GM10248 (cell line): ENCODE measurements at regions not wholly inside any gene's neighbourhood (a gene's known extent, or its start where the extent isn't known, plus 50 kb on each side); places are given as distances from the start of the nearest gene placed in this dataset.

Source experiments
- CTCF ChIA-PET: fragments of 300-600 bp; sonication (Branson Sonifier 250); formaldehyde crosslinking; extraction: SDS; loops from one replicate; lab custom pipeline; 2021; ENCODE audit warnings: antibody characterized with exemption; lab: Yijun Ruan, JAX
- POLR2A ChIA-PET: fragments of 350-650 bp; sonication (Branson Sonifier 250); formaldehyde crosslinking; extraction: SDS; loops from one replicate; lab custom pipeline; 2020; ENCODE audit warnings: antibody characterized with exemption; lab: Yijun Ruan, JAX
- DNase-seq: peaks from one replicate; pipeline ENCODE4 v3.0.0; 2012; ENCODE audit errors: extremely low spot score
- TF ChIP-seq, protein P1 (sequence below): IDR thresholded peaks from 2 replicates; pipeline ENCODE4 v1.5.1; 2012; ENCODE audit warnings: mild to moderate bottlenecking, low read depth; ENCODE audit errors: extremely low read depth, missing control alignments, control extremely low read depth

DNA sequence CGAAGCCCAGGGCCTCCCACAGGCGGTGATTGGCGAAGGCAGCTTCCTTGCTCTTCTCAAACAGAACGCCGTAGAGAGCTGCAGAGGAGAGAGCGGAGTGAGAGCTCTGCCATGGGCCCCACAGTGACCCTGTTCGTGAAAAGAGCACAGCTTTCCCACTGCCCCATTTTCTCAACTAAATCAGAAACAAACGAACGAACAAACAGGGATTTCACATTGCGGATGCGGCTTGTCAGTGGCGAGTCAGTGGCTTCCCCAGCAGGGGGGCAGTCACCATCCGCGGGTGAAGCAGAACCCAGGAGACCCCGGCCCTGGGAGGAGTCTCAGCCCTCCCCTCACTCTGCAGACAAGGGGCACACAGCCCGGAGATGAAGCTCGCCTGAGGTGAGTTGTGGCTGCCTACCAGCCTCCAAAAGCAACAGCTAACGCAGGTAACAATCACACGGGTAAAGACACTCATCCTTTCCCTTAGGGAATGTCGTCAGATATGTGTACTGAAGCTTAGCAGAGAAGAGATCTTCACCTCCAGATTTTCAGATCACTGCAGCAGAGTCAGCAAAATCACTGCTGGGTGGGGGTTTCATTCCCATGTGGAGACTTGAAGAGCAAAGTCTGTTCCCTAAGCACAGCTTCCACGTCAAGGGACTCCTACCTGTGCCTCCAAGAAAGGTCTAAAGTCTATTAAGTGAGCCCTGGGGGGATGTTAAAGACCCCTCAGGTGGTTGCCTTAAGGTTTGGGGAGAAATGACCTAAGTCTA lies 51.2 kb upstream of the GPR31 start:
- POLR2A ChIA-PET, result no interaction called here
- TF ChIP-seq, protein P1, sequence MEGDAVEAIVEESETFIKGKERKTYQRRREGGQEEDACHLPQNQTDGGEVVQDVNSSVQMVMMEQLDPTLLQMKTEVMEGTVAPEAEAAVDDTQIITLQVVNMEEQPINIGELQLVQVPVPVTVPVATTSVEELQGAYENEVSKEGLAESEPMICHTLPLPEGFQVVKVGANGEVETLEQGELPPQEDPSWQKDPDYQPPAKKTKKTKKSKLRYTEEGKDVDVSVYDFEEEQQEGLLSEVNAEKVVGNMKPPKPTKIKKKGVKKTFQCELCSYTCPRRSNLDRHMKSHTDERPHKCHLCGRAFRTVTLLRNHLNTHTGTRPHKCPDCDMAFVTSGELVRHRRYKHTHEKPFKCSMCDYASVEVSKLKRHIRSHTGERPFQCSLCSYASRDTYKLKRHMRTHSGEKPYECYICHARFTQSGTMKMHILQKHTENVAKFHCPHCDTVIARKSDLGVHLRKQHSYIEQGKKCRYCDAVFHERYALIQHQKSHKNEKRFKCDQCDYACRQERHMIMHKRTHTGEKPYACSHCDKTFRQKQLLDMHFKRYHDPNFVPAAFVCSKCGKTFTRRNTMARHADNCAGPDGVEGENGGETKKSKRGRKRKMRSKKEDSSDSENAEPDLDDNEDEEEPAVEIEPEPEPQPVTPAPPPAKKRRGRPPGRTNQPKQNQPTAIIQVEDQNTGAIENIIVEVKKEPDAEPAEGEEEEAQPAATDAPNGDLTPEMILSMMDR, result no peak
- CTCF ChIA-PET, result no interaction called here
- no peak for DNase-seq

DNA sequence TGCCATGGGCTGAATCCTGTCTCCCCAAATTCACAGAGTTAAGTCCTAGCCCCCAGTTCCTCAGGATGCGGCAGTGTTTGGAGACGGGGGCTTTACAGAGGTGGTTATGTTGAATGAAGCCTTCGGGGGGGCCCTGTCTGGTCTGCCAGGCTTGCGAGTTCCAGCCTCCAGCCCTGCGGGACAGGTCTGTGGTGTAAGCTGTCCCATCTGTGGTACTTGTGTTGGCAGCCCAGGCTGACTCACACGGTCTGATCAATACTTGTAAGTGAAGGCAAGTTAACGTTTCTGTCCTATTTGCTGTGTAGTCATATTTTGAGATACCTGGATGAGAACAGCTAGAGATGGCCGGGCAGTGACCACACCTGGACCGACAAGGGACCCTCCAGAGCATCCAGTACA lies 51.8 kb upstream of the GPR31 start:
- no peak for DNase-seq
- TF ChIP-seq, protein P1, result no peak
- CTCF ChIA-PET, result no interaction called here
- POLR2A ChIA-PET, result no interaction called here

DNA sequence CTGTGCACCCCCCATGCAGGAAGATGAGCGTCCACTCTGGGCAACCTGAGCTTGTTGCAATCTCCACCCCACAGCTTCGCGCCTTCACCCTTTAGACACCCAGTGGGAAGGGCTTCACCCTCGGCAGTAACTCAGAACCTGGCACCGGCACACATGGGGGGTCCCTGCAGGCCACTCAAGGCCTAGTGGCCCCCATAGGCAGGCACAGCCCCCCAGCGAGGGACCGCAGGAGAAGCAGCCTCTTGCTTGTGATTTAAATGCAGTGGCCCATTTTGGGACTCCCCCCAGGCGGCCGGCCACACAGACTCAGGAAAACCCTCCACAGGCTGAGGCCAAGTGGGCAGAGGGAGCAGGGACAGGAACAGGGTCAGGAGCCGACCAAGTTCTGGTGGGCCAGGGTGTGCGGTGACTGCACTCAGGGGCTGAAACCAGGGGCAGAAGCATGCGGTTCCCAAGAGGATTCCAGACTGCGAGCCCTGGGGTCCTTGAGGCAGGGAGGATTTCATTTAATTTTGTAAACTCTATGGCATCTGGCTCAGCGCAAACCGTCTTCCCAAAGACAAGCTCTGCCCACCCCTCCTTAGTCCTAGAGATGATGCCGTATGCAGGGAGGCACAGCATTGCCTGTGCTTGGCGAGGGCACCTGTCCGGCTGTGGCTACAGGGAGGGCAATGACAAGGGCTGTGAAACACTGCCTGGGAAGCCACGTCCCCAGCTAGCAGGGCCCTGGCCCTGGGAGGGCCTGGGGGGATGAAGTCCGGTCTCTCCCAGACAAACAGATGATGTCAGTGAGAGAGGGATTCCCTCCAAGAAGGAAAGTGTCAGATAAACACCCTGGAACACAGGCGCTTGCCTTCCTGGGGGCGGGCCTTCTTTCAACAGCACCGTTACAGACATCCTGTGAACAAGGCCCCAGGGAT lies 52.9 kb upstream of the GPR31 start:
- DNase-seq, result no peak
- CTCF ChIA-PET, result no interaction called here
- TF ChIP-seq, protein P1, result no peak
- POLR2A ChIA-PET, result no interaction called here

DNA sequence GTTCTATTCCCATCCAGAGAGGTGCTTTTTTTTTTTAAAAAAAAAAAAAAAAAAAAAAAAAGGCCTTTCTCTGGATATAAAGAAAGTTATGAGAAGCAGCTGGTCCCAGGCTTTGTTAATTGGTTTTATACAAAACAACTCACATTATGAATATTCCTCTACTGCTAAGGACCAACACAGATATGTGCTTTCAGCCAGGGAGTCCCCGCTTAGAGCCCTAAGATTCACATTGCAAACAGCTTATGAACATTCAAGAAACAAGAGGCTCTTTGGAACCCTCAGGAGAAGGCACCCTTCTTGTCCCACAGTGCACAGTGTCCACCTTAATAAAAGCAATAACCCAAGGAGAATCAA lies 53.5 kb upstream of the GPR31 start:
- ChIA-PET CTCF (no interaction called here), POLR2A (no interaction called here)
- TF ChIP-seq, protein P1, result no peak
- DNase-seq, result no peak

DNA sequence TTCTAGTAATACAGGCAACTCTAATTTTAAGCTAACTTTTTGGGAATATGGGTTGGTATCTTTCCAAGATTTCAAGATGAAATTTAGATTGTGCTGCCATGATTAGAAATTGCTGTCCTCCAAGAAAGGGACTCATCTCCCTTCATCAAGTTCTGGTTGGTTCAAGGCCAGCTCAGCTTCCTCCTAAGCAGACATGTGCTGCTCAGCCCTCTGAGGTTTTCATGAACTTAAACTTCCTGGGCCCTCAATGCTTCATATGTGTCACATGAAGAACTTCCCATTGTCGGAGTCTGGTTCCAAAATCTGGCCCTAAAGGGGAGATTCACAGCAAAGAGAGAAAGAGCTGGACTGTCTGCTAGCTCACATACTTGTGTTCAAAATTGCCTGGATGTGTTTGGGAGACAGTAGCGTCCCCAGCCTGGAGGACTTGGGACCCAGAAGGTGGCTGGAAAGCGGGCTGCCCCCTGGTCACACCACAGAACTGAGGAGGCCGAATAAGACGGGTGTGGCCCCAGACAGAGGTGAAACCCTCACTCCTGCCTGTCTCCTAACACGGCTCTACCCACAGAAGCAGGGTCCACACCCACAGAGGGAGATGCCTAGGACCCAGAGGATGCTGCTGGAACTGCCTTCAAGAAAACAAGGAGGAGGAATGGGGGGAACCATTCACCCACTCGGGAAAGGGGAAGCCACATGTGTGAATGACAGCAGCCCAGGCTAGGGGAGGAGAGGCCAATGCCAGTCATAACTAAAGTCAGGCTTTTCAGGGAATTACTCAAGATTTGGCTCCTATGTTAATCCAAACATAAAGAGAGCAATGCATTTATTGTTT lies 54.3 kb upstream of the GPR31 start:
- ChIA-PET POLR2A (no interaction called here), CTCF (no interaction called here)
- DNase-seq, result no peak
- TF ChIP-seq, protein P1, result no peak

DNA sequence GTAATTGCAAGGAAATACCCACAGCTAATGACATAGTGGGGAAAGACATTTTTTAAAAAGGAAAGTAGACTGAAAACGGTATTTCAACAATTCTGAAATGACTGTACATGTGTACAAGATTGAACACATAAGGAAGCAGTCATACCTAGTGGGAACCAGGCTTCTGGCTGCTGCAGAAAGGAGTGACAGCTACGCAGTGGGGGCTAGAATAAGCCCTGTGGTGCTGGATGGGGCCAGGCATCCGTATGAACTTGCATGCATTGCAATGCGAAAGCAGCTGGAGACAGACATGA lies 54.9 kb upstream of the GPR31 start:
- ChIA-PET POLR2A (no interaction called here), CTCF (no interaction called here)
- TF ChIP-seq, protein P1, result no peak
- DNase-seq, result no peak
